ENCODE measurements at regions not wholly inside any gene's neighbourhood (a gene's known extent, or its start where the extent isn't known, plus 50 kb on each side); places are given as distances from the start of the nearest gene placed in this dataset.

GRCh38 chr4:167492007-167492406 lies 257.7 kb upstream of the SPOCK3 start:
- no peak for DNase-seq

- no peak for DNase-seq
Measured at GRCh38 chr4:167509551-167509950, 275.3 kb upstream of the SPOCK3 start.

GRCh38 chr4:167524091-167524490 lies 289.8 kb upstream of the SPOCK3 start:
- DNase-seq, result no peak

GRCh38 chr4:167537761-167538160 lies 303.5 kb upstream of the SPOCK3 start:
- no peak for DNase-seq

- DNase-seq, result no peak
Measured at GRCh38 chr4:167541286-167541685, 307.0 kb upstream of the SPOCK3 start.

GRCh38 chr4:167544391-167544790 lies 310.1 kb upstream of the SPOCK3 start:
- DNase-seq, result no peak

- DNase-seq, result no peak
Measured at GRCh38 chr4:167550021-167550420, 315.7 kb upstream of the SPOCK3 start.

- DNase-seq, result no peak
Measured at GRCh38 chr4:167555338-167556022, 321.2 kb upstream of the SPOCK3 start.

- DNase-seq, result peak; percentile 0
Measured at GRCh38 chr4:167578906-167579305, 344.6 kb upstream of the SPOCK3 start.

- DNase-seq, result no peak
Measured at GRCh38 chr4:167581449-167581965, 347.2 kb upstream of the SPOCK3 start.

- no peak for DNase-seq
Measured at GRCh38 chr4:167587361-167587760, 353.1 kb upstream of the SPOCK3 start.

GRCh38 chr4:167595898-167596297 lies 361.6 kb upstream of the SPOCK3 start:
- DNase-seq, result no peak

- no peak for DNase-seq
Measured at GRCh38 chr4:167602157-167602556, 367.9 kb upstream of the SPOCK3 start.

GRCh38 chr4:167606551-167606950 lies 372.3 kb upstream of the SPOCK3 start:
- no peak for DNase-seq

- DNase-seq, result no peak
Measured at GRCh38 chr4:167613381-167613780, 379.1 kb upstream of the SPOCK3 start.

- no peak for DNase-seq
Measured at GRCh38 chr4:167614866-167615265, 380.6 kb upstream of the SPOCK3 start.

- no peak for DNase-seq
Measured at GRCh38 chr4:167616476-167616875, 382.2 kb upstream of the SPOCK3 start.

- DNase-seq, result no peak
Measured at GRCh38 chr4:167622481-167623240, 388.4 kb upstream of the SPOCK3 start.

- DNase-seq, result no peak
Measured at GRCh38 chr4:167623241-167623572, 388.9 kb upstream of the SPOCK3 start.

GRCh38 chr4:167629272-167629671 lies 395.0 kb upstream of the SPOCK3 start:
- DNase-seq, result no peak

- no peak for DNase-seq
Measured at GRCh38 chr4:167642250-167642649, 408.0 kb upstream of the SPOCK3 start.

GRCh38 chr4:167645358-167645757 lies 411.1 kb upstream of the SPOCK3 start:
- DNase-seq, result no peak

GRCh38 chr4:167652267-167652666 lies 418.0 kb upstream of the SPOCK3 start:
- DNase-seq, result no peak

GRCh38 chr4:167688660-167689142 lies 403.6 kb upstream of the ANXA10 start:
- no peak for DNase-seq
